Ishikawa (cell line): ENCODE measurements at regions not wholly inside any gene's neighbourhood (a gene's known extent, or its start where the extent isn't known, plus 50 kb on each side); places are given as distances from the start of the nearest gene placed in this dataset.

Experiments used
- CREB1 ChIP-seq: IDR thresholded peaks from 2 replicates; pipeline ENCODE4 v1.6.1; 2012; ENCODE audit warnings: low read depth
- EGR1 ChIP-seq: IDR thresholded peaks from 2 replicates; pipeline ENCODE4 v1.6.1; 2012
- FOXM1 ChIP-seq: IDR thresholded peaks from 2 replicates; pipeline ENCODE4 v1.6.1; 2012; ENCODE audit warnings: low read depth, borderline replicate concordance
- MAX ChIP-seq: IDR thresholded peaks from 2 replicates; pipeline ENCODE4 v1.6.1; 2012
- RAD21 ChIP-seq: IDR thresholded peaks from 2 replicates; pipeline ENCODE4 v1.6.1; 2012; ENCODE audit warnings: low read depth
- REST ChIP-seq: IDR thresholded peaks from 2 replicates; pipeline ENCODE4 v1.6.1; 2012; ENCODE audit warnings: low read depth, mild to moderate bottlenecking
- TCF12 ChIP-seq: IDR thresholded peaks from 2 replicates; pipeline ENCODE4 v1.6.1; 2012; ENCODE audit warnings: low read depth
- YY1 ChIP-seq: IDR thresholded peaks from 2 replicates; pipeline ENCODE4 v1.6.1; 2012; ENCODE audit warnings: low read depth
- ZBTB7A ChIP-seq: IDR thresholded peaks from 2 replicates; pipeline ENCODE4 v1.6.1; 2012; ENCODE audit warnings: low read depth
- TF ChIP-seq, protein P1 (sequence below): IDR thresholded peaks from 2 replicates; pipeline ENCODE4 v1.6.1; 2012

DNA sequence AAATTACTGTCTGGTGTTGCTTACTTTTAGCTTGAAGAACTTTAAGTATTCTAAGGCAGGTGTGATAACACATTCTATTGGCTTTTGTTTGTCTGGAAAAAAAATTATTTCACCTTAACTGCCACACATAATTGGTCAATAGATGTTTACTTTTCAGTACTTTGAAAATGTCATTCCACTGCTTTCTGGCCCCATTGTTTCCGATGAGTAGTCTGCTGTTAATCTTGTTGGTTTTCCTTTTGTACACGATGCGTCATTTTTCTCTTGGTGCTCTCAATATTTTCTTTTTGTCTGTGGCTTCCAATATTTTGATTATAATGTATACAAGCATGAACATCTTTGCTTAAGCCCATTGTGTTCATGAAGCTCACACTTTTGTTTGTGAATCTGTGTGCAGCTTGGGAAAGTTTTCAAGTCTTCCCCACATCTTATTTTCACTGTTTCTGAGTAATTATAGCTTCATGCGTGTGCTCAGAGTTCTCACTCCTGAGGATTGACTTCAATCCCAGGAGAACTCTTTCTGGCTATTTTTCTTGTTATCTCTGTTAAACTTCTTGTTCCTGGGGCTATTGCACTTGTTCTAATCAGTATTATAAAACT lies 664.7 kb downstream of the IGSF11 start:
- TF ChIP-seq TCF12: no peak
- no peak for TF ChIP-seq YY1
- TF ChIP-seq FOXM1: no peak
- no peak for TF ChIP-seq MAX
- TF ChIP-seq EGR1: no peak
- TF ChIP-seq, protein P1, sequence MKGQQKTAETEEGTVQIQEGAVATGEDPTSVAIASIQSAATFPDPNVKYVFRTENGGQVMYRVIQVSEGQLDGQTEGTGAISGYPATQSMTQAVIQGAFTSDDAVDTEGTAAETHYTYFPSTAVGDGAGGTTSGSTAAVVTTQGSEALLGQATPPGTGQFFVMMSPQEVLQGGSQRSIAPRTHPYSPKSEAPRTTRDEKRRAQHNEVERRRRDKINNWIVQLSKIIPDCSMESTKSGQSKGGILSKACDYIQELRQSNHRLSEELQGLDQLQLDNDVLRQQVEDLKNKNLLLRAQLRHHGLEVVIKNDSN: no peak
- TF ChIP-seq RAD21: no peak
- TF ChIP-seq REST: no peak
- no peak for TF ChIP-seq ZBTB7A
- TF ChIP-seq CREB1: no peak
